ENCODE measurements at regions not wholly inside any gene's neighbourhood (a gene's known extent, or its start where the extent isn't known, plus 50 kb on each side); places are given as distances from the start of the nearest gene placed in this dataset.

GRCh38 chr4:112847045-112847444 is 202.4 kb upstream of the ANK2 start:
- Histone ChIP-seq H3K9me3 (replicated peaks) (no peaks in the 10 kb centered on the region; the same call in 1 of the 2 replicates), H3K4me3 (no peak overlapping the region)
- DNase-seq, result no peak

DNA sequence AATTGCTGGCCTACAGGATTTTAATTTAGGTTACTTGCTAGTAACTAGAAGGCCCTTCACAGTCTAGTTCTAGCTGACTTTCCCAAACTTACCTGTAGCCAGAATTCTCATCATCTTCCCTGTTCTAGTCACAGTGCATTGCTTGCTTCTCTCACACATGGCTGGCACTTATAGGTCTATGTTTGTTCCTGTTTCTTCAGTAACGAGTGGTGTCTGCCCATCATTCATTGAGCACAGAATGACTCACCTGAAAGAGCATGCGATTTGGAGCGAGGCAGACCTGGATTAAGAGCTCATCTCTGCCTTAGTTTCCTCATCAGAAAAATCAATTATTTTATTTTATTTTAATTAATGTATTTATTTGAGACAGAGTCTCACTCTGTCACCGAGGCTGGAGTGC is 201.7 kb upstream of the ANK2 start:
- Histone ChIP-seq H3K4me3 (no peak overlapping the region), H3K36me3 (peaks cover 6% of the 10 kb centered on the region), H3K4me1 (no peaks in the 10 kb centered on the region), H3K27me3 (no peaks in the 10 kb centered on the region), H3K27ac (no peak overlapping the region), H3K9me3 (replicated peaks) (no peaks in the 10 kb centered on the region; the same call in 1 of the 2 replicates)
- DNase-seq, result no peak

More at GRCh38 chr4:112847045-112847444, 202.4 kb upstream of the ANK2 start:
- H3K27me3 ChIP-seq, result no peaks in the 10 kb centered on the region
- no peaks in the 10 kb centered on the region for H3K4me1 ChIP-seq
- peaks cover 6% of the 10 kb centered on the region for H3K36me3 ChIP-seq
- H3K27ac ChIP-seq, result no peak overlapping the region

GRCh38 chr4:112848911-112849310 is 200.5 kb upstream of the ANK2 start:
- no peak for DNase-seq
- H3K4me1 ChIP-seq, result no peaks in the 10 kb centered on the region
- peaks cover 6% of the 10 kb centered on the region for H3K36me3 ChIP-seq
- H3K9me3 ChIP-seq (replicated peaks), result no peaks in the 10 kb centered on the region
- H3K27ac ChIP-seq, result no peak overlapping the region
- H3K4me3 ChIP-seq, result no peak overlapping the region
- no peaks in the 10 kb centered on the region for H3K27me3 ChIP-seq

DNA sequence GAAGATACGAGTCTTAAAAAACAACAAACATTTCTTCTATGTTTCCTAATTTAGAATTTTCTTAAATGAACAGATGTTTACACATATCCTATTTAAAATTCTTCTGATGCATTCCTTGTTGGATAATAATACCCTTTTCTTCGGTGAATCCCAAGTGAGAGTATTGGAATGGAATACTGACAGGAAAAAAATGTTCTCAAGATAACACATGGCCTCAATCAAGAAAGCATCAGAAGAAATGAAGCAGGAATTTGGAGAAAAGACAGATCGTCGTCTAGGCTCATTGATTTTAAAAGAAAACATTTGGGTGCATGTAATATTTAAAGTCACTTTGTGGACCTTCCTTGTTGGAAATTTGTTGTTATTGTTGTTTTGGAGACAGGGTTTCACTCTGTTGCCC is 196.9 kb upstream of the ANK2 start:
- H3K27ac ChIP-seq, result no peak overlapping the region
- no peak overlapping the region for H3K4me3 ChIP-seq
- no peak for DNase-seq
- H3K4me1 ChIP-seq, result no peaks in the 10 kb centered on the region
- no peaks in the 10 kb centered on the region for H3K27me3 ChIP-seq
- H3K36me3 ChIP-seq, result peaks cover 2% of the 10 kb centered on the region
- no peaks in the 10 kb centered on the region for H3K9me3 ChIP-seq (replicated peaks)

- Histone ChIP-seq H3K9me3 (replicated peaks) (no peaks in the 10 kb centered on the region), H3K27me3 (no peaks in the 10 kb centered on the region), H3K27ac (no peak overlapping the region), H3K4me3 (no peak overlapping the region), H3K4me1 (no peaks in the 10 kb centered on the region; the same call in 1 of the 2 replicates), H3K36me3 (no peaks in the 10 kb centered on the region)
- no peak for DNase-seq
These were observed 195.7 kb upstream of the ANK2 start for GRCh38 chr4:112853662-112854256.

DNA sequence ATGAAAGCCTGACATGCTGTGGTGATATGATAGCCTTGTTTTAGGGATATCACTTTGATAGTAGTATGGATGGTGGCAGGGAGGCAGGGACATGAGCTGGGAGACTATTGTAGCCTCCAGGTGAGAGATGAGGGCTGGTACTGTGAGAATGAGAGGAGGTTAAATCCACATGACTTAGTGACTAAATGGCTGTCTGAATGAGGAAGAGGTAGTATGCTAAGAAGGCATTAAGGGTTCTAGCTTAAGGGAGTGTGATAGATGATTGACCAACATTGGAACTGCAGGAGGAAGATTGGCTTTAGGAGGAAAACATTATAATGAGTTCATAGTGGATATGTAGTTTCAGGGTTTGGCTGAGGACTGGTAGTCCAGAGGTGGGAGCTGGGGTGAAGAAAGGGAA is 195.0 kb upstream of the ANK2 start:
- Histone ChIP-seq H3K36me3 (no peaks in the 10 kb centered on the region), H3K27me3 (no peaks in the 10 kb centered on the region), H3K4me3 (no peak overlapping the region), H3K4me1 (peaks cover 6% of the 10 kb centered on the region), H3K27ac (no peak overlapping the region), H3K9me3 (replicated peaks) (no peaks in the 10 kb centered on the region)
- DNase-seq, result no peak

DNA sequence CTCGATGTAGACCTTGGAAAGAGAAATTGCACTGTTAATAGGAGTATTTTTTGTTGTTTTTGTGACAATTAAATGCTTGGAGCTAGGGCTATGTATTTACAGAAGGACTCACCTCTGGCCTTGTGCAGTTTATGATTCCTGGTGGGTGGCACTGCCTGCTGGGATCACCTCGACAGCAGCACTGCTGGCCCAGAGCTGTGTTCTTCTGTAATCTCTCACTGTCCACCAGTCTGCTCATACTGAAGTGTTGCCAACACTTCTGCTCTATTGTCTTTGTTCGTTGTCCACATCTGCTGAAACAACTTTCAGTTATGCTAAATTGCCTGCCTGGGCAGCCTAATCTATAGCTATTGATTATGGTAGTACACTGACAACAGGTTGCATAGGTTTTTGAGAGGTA is 194.4 kb upstream of the ANK2 start:
- no peaks in the 10 kb centered on the region for H3K27me3 ChIP-seq
- no peak overlapping the region for H3K4me3 ChIP-seq
- H3K4me1 ChIP-seq, result peaks cover 11% of the 10 kb centered on the region
- H3K9me3 ChIP-seq (replicated peaks), result no peaks in the 10 kb centered on the region
- no peaks in the 10 kb centered on the region for H3K36me3 ChIP-seq
- H3K27ac ChIP-seq, result no peak overlapping the region
- DNase-seq, result no peak

DNA sequence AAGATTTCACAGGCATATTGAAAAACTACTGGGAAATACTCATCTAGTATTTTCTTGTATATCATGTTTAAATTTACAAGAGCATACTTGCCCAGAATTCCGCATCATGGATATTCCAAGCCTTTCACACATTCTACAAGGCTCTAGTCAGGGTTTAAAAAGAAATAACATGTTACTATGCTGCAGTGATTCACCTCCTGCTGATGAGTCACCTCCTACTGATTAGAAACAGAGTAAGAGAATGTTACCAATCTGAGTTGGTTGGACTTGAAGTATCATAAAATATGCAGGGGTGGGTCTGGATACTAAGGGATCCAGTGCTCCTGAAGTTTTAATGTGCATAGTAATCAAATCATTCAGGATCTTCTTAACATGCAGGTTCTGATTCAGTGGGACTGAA is 192.0 kb upstream of the ANK2 start:
- Histone ChIP-seq H3K27ac (no peak overlapping the region), H3K4me3 (no peak overlapping the region), H3K9me3 (replicated peaks) (no peaks in the 10 kb centered on the region), H3K36me3 (no peaks in the 10 kb centered on the region), H3K4me1 (peaks cover 20% of the 10 kb centered on the region), H3K27me3 (no peaks in the 10 kb centered on the region)
- DNase-seq, result no peak

GRCh38 chr4:112858751-112859150 is 190.7 kb upstream of the ANK2 start:
- DNase-seq, result no peak
- no peaks in the 10 kb centered on the region for H3K9me3 ChIP-seq (replicated peaks)
- H3K36me3 ChIP-seq, result no peaks in the 10 kb centered on the region
- 0 out of 2 replicates have a peak overlapping the region, but pooled peaks have one; percentile 1 for H3K27ac ChIP-seq
- peaks cover 20% of the 10 kb centered on the region for H3K4me1 ChIP-seq
- no peaks in the 10 kb centered on the region for H3K27me3 ChIP-seq
- H3K4me3 ChIP-seq, result no peak overlapping the region

DNA sequence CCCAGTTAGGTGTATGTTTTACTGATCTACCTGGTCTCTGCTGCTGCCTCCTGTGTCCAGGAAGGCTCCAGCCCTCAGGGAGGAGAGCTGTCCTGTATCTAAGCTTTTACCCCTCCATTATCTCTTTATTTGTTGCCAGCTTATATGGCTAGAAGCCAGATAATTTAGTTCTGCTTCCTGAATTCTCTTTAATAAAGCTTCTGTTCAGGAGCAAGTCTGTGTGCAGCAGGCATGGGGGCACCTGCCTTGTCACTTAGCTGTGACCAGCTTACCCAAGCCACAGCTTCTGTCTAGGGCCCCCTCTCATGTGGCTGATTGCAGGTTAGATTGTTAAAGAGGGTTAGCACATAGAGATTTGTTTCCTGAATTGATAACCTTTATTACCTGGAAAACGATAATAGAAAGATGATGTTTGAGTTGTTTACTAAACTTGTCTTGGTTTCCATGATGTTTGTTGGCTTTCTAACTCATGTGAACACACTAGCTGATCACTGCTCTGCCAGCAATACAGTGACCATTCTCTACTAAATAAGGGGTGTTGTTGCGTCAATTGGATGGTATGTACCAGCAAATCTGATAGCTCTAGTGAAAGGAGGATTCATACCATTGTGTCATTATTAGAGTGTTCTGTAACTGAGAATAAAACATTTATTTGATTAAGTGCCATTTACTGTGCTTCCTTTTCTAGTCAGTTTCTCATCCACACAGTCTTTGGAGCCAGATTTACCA is 189.8 kb upstream of the ANK2 start:
- Histone ChIP-seq H3K9me3 (replicated peaks) (no peaks in the 10 kb centered on the region), H3K4me1 (peaks cover 20% of the 10 kb centered on the region), H3K36me3 (no peaks in the 10 kb centered on the region), H3K27me3 (no peaks in the 10 kb centered on the region), H3K27ac (peak overlapping the region; percentile 1; the same call in 1 of the 2 replicates), H3K4me3 (no peak overlapping the region)
- DNase-seq, result peak; percentile 58 to 84

- Histone ChIP-seq H3K4me3 (no peak overlapping the region), H3K9me3 (replicated peaks) (no peaks in the 10 kb centered on the region), H3K4me1 (peaks cover 29% of the 10 kb centered on the region), H3K27ac (no peak overlapping the region), H3K27me3 (no peaks in the 10 kb centered on the region), H3K36me3 (no peaks in the 10 kb centered on the region)
- DNase-seq, result no peak
These were observed 188.4 kb upstream of the ANK2 start for GRCh38 chr4:112860830-112861690.

DNA sequence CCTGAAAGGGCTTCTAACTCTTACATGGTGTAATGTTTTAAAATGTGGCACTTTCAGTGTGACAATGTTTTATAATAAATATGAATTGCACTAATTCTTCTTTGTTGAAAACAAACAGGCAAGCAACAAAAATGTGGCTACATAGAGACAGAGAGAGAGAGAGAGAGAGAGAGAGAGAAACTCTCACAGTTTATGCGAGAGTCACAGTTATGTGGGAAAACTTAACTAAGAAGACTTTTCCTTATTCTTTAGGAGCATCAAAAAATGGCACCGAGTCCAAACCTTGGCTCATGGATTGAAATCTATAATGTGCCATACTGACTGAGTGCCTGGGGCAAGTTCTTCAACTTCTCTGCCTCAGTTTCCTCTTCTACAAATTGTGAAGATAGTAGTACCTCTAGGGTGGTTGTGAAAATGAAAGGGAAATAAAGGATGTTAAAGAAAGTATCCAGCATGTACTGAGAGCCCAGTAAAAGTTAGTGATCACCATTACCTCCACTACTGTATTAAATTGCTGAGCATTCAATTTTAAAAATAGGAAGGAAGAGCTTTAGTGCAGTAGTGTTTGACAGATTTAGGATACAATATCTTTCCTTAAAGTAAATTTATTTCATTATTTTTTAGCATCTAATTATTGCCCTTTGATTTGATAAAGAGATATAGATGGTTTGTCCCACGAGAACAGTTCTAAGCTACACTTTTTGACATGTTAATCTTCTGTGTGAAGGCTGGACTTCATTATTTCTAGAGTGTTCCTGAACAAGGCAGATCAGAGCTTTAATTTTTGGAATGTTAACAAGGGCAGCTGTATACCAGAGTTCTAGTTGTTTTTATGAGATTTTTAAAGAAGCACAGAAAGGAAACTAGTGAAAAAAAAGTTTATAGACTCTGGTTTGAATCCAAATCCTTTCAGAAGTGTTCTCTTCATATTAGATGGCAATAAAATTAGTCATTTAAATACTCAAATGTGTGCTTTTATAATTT is 187.5 kb upstream of the ANK2 start:
- Histone ChIP-seq H3K36me3 (no peaks in the 10 kb centered on the region), H3K27ac (no peak overlapping the region), H3K9me3 (replicated peaks) (no peaks in the 10 kb centered on the region), H3K4me3 (no peak overlapping the region), H3K27me3 (no peaks in the 10 kb centered on the region), H3K4me1 (peaks cover 32% of the 10 kb centered on the region)
- DNase-seq, result no peak

- H3K4me1 ChIP-seq, result peaks cover 21% of the 10 kb centered on the region
- H3K27ac ChIP-seq, result no peak overlapping the region; the same call in 1 of the 2 replicates
- no peaks in the 10 kb centered on the region for H3K9me3 ChIP-seq (replicated peaks)
- H3K36me3 ChIP-seq, result no peaks in the 10 kb centered on the region
- H3K4me3 ChIP-seq, result no peak overlapping the region
- H3K27me3 ChIP-seq, result no peaks in the 10 kb centered on the region
- no peak for DNase-seq
These were observed 184.0 kb upstream of the ANK2 start for GRCh38 chr4:112865443-112865842.

DNA sequence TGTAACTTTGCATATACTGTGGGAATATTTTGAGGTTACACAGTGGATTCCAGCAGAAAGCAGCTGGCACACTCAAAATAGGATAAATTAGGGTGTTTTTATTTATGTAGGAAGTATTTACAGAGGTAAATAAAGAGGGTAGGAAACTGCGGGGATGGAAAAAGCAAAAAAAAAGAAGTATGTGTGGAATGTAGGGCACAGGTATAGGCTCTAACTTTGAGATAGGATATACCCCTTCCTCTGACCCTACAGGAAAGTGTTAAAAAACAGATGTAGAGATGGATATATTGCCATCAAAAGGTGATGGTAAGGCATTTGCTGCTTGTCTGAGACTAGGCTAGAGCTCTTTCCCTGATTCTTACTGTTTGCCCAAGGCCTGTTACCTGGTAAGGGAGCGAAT is 173.1 kb upstream of the ANK2 start:
- no peak for DNase-seq
- Histone ChIP-seq H3K4me3 (no peak overlapping the region), H3K27me3 (no peaks in the 10 kb centered on the region), H3K4me1 (peaks cover 15% of the 10 kb centered on the region), H3K36me3 (no peaks in the 10 kb centered on the region), H3K9me3 (replicated peaks) (no peaks in the 10 kb centered on the region), H3K27ac (no peak overlapping the region)
